ENCODE measurements at regions not wholly inside any gene's neighbourhood (a gene's known extent, or its start where the extent isn't known, plus 50 kb on each side); places are given as distances from the start of the nearest gene placed in this dataset.
"Not testable (repeated sequence)": the region's sequence is repeated elsewhere in the genome, so short reads cannot be mapped to it uniquely, and the experiment has no call there.

GRCh38 chr5:116867825-116868224, 293.2 kb upstream of the SEMA6A start:
- H3K4me3 ChIP-seq; in situ Hi-C loops (cut with MboI; ENCODE audit: low sequenced_read_pairs); H3K27me3 ChIP-seq (ENCODE audit: low read depth); H3K36me3 ChIP-seq (replicated peaks); H3K9me3 ChIP-seq: not testable (repeated sequence)
- DNase-seq (ENCODE audit: low spot score in 2 of 2), result peak in 1 of 2 experiments; percentile 29
- H3K4me1 ChIP-seq, result peaks cover 42% of the 10 kb centered on the region

- Histone ChIP-seq H3K9me3 (no peaks in the 10 kb centered on the region), H3K4me1 (peaks cover 45% of the 10 kb centered on the region), H3K4me3 (no peak overlapping the region), H3K36me3 (replicated peaks) (no peaks in the 10 kb centered on the region; the same call in 1 of the 2 replicates), H3K27me3 (ENCODE audit: low read depth) (no peaks in the 10 kb centered on the region)
- in situ Hi-C loops (cut with MboI; ENCODE audit: low sequenced_read_pairs), result no loop called here
- DNase-seq (ENCODE audit: low spot score in 2 of 2), result peak; percentile 40 to 65
These were observed 291.0 kb upstream of the SEMA6A start for GRCh38 chr5:116865651-116866050.

- H3K27me3 ChIP-seq (ENCODE audit: low read depth), result no peaks in the 10 kb centered on the region
- H3K9me3 ChIP-seq, result no peaks in the 10 kb centered on the region
- no peaks in the 10 kb centered on the region; the same call in 1 of the 2 replicates for H3K36me3 ChIP-seq (replicated peaks)
- in situ Hi-C loops (cut with MboI; ENCODE audit: low sequenced_read_pairs), result no loop called here
- H3K4me1 ChIP-seq, result peaks cover 50% of the 10 kb centered on the region
- no peak overlapping the region for H3K4me3 ChIP-seq
- peak in 1 of 2 experiments; percentile 27 for DNase-seq (ENCODE audit: low spot score in 2 of 2)
These were observed 290.2 kb upstream of the SEMA6A start for GRCh38 chr5:116864838-116865190.

GRCh38 chr5:116864157-116864837, 289.7 kb upstream of the SEMA6A start:
- Histone ChIP-seq H3K27me3 (ENCODE audit: low read depth) (no peaks in the 10 kb centered on the region), H3K4me3 (no peak overlapping the region), H3K9me3 (no peaks in the 10 kb centered on the region), H3K4me1 (peaks cover 55% of the 10 kb centered on the region), H3K36me3 (replicated peaks) (no peaks in the 10 kb centered on the region; the same call in 1 of the 2 replicates)
- in situ Hi-C loops (cut with MboI; ENCODE audit: low sequenced_read_pairs), result no loop called here
- DNase-seq (ENCODE audit: low spot score in 2 of 2), result peak; percentile 86 to 97

GRCh38 chr5:116862632-116863455, 288.2 kb upstream of the SEMA6A start:
- H3K36me3 ChIP-seq (replicated peaks), result no peaks in the 10 kb centered on the region; the same call in 1 of the 2 replicates
- peaks cover 58% of the 10 kb centered on the region for H3K4me1 ChIP-seq
- no peaks in the 10 kb centered on the region for H3K27me3 ChIP-seq (ENCODE audit: low read depth)
- no peak for DNase-seq (ENCODE audit: low spot score in 2 of 2)
- no peaks in the 10 kb centered on the region for H3K9me3 ChIP-seq
- in situ Hi-C loops (cut with MboI; ENCODE audit: low sequenced_read_pairs), result no loop called here
- no peak overlapping the region for H3K4me3 ChIP-seq

GRCh38 chr5:116861666-116862065, 287.0 kb upstream of the SEMA6A start:
- H3K9me3 ChIP-seq, result no peaks in the 10 kb centered on the region
- in situ Hi-C loops (cut with MboI; ENCODE audit: low sequenced_read_pairs), result no loop called here
- H3K27me3 ChIP-seq (ENCODE audit: low read depth), result no peaks in the 10 kb centered on the region
- peaks cover 67% of the 10 kb centered on the region for H3K4me1 ChIP-seq
- no peak overlapping the region for H3K4me3 ChIP-seq
- no peaks in the 10 kb centered on the region; the same call in 1 of the 2 replicates for H3K36me3 ChIP-seq (replicated peaks)
- DNase-seq (ENCODE audit: low spot score in 2 of 2), result no peak

- Histone ChIP-seq H3K9me3 (no peaks in the 10 kb centered on the region), H3K27me3 (ENCODE audit: low read depth) (no peaks in the 10 kb centered on the region), H3K4me3 (no peak overlapping the region), H3K36me3 (replicated peaks) (no peaks in the 10 kb centered on the region; the same call in 1 of the 2 replicates), H3K4me1 (peaks cover 66% of the 10 kb centered on the region)
- no peak for DNase-seq (ENCODE audit: low spot score in 2 of 2)
- in situ Hi-C loops (cut with MboI; ENCODE audit: low sequenced_read_pairs), result no loop called here
These were observed 286.5 kb upstream of the SEMA6A start for GRCh38 chr5:116861097-116861496.

- Histone ChIP-seq H3K4me3 (no peak overlapping the region), H3K27me3 (ENCODE audit: low read depth) (no peaks in the 10 kb centered on the region), H3K9me3 (no peaks in the 10 kb centered on the region), H3K36me3 (replicated peaks) (no peaks in the 10 kb centered on the region; the same call in 1 of the 2 replicates), H3K4me1 (peaks cover 66% of the 10 kb centered on the region)
- no peak for DNase-seq (ENCODE audit: low spot score in 2 of 2)
- in situ Hi-C loops (cut with MboI; ENCODE audit: low sequenced_read_pairs), result no loop called here
These were observed 285.2 kb upstream of the SEMA6A start for GRCh38 chr5:116859666-116860320.

- Histone ChIP-seq H3K4me1 (peaks cover 60% of the 10 kb centered on the region), H3K36me3 (replicated peaks) (no peaks in the 10 kb centered on the region; the same call in 1 of the 2 replicates), H3K9me3 (no peaks in the 10 kb centered on the region), H3K4me3 (no peak overlapping the region), H3K27me3 (ENCODE audit: low read depth) (no peaks in the 10 kb centered on the region)
- in situ Hi-C loops (cut with MboI; ENCODE audit: low sequenced_read_pairs), result no loop called here
- DNase-seq (ENCODE audit: low spot score in 2 of 2), result no peak
These were observed 284.2 kb upstream of the SEMA6A start for GRCh38 chr5:116858705-116859333.

- H3K4me3 ChIP-seq; in situ Hi-C loops (cut with MboI; ENCODE audit: low sequenced_read_pairs); H3K9me3 ChIP-seq; H3K36me3 ChIP-seq (replicated peaks); H3K27me3 ChIP-seq (ENCODE audit: low read depth); DNase-seq (ENCODE audit: low spot score in 2 of 2): not testable (repeated sequence)
- peaks cover 52% of the 10 kb centered on the region for H3K4me1 ChIP-seq
These were observed 283.4 kb upstream of the SEMA6A start for GRCh38 chr5:116858020-116858419.

GRCh38 chr5:116856271-116856670, 281.6 kb upstream of the SEMA6A start:
- no peaks in the 10 kb centered on the region for H3K27me3 ChIP-seq (ENCODE audit: low read depth)
- no peaks in the 10 kb centered on the region; the same call in 1 of the 2 replicates for H3K36me3 ChIP-seq (replicated peaks)
- H3K9me3 ChIP-seq, result no peaks in the 10 kb centered on the region
- no peak overlapping the region for H3K4me3 ChIP-seq
- peaks cover 47% of the 10 kb centered on the region for H3K4me1 ChIP-seq
- in situ Hi-C loops (cut with MboI; ENCODE audit: low sequenced_read_pairs), result no loop called here
- peak; percentile 27 to 97 for DNase-seq (ENCODE audit: low spot score in 2 of 2)

- H3K27me3 ChIP-seq (ENCODE audit: low read depth), result no peaks in the 10 kb centered on the region
- in situ Hi-C loops (cut with MboI; ENCODE audit: low sequenced_read_pairs), result no loop called here
- no peaks in the 10 kb centered on the region for H3K9me3 ChIP-seq
- no peak for DNase-seq (ENCODE audit: low spot score in 2 of 2)
- peaks cover 38% of the 10 kb centered on the region for H3K4me1 ChIP-seq
- no peaks in the 10 kb centered on the region for H3K36me3 ChIP-seq (replicated peaks)
- no peak overlapping the region for H3K4me3 ChIP-seq
These were observed 279.4 kb upstream of the SEMA6A start for GRCh38 chr5:116853992-116854391.

- H3K27me3 ChIP-seq (ENCODE audit: low read depth), result no peaks in the 10 kb centered on the region
- peaks cover 3% of the 10 kb centered on the region; the same call in 1 of the 2 replicates for H3K4me1 ChIP-seq
- no peak overlapping the region for H3K4me3 ChIP-seq
- H3K36me3 ChIP-seq (replicated peaks), result no peaks in the 10 kb centered on the region
- no peaks in the 10 kb centered on the region for H3K9me3 ChIP-seq
- in situ Hi-C loops (cut with MboI; ENCODE audit: low sequenced_read_pairs), result no loop called here
- DNase-seq (ENCODE audit: low spot score in 2 of 2), result no peak
These were observed 274.4 kb upstream of the SEMA6A start for GRCh38 chr5:116848954-116849581.
